ENCODE measurements at regions not wholly inside any gene's neighbourhood (a gene's known extent, or its start where the extent isn't known, plus 50 kb on each side); places are given as distances from the start of the nearest gene placed in this dataset.

- no peak for TF ChIP-seq CTCF (IDR thresholded peaks at IDR 0.05)
- TF ChIP-seq IRF3 (IDR thresholded peaks at IDR 0.05; ENCODE audit: low read depth, low read length) = no peak
- TF ChIP-seq NFIC (IDR thresholded peaks at IDR 0.05; ENCODE audit: borderline replicate concordance) = no peak
- no peak for TF ChIP-seq NRF1 (IDR thresholded peaks at IDR 0.05; ENCODE audit: low read depth, low read length)
- TF ChIP-seq FOXM1 (IDR thresholded peaks at IDR 0.05; ENCODE audit: low read depth) = no peak
- no peak for TF ChIP-seq YY1 (IDR thresholded peaks at IDR 0.05; ENCODE audit: low read depth)
- TF ChIP-seq REST (IDR thresholded peaks at IDR 0.05; ENCODE audit: low read depth, low read length) = no peak
- TF ChIP-seq EP300 (IDR thresholded peaks at IDR 0.05; ENCODE audit: borderline replicate concordance in 1 of 2, low read depth in 1 of 2, low read length in 1 of 2) = no peak
- TF ChIP-seq POLR2AphosphoS5 (IDR thresholded peaks at IDR 0.05; ENCODE audit: low read depth, low read length) = no peak
Observed at GRCh38 chr2:172305066-172305465, 122.3 kb upstream of the ITGA6 start.
